Thoracic aorta (tissue), 2 donors: ENCODE measurements at regions not wholly inside any gene's neighbourhood (a gene's known extent, or its start where the extent isn't known, plus 50 kb on each side); places are given as distances from the start of the nearest gene placed in this dataset.

Experiments used
- ATAC-seq: fragments of 150-250 bp; one replicate; pipeline ENCODE4 v1.8.0; 2017; ENCODE audit warnings: low read depth; ENCODE audit not compliant: insufficient number of reproducible peaks, low FRiP score
- DNase-seq: peaks from one replicate; pipeline ENCODE4 v3.0.0-alpha.2; 2020; ENCODE audit warnings: low spot score
- H3K27ac ChIP-seq, 2 donors: fragments of 200-600 bp; sonication (generic); 1 replicate in 1 of 2; 2 replicates in 1 of 2; pipeline ENCODE4 v1.5.1; 2016; ENCODE audit warnings: mild to moderate bottlenecking in 2 of 2, moderate library complexity in 2 of 2
- H3K27me3 ChIP-seq: fragments of 200-600 bp; sonication (generic); replicated peaks from 2 replicates; pipeline ENCODE4 v1.6.0; 2016; ENCODE audit warnings: mild to moderate bottlenecking; ENCODE audit not compliant: insufficient read depth
- H3K36me3 ChIP-seq: fragments of 200-600 bp; sonication (generic); one replicate; pipeline ENCODE4 v1.5.1; 2016
- H3K4me1 ChIP-seq, 2 donors: fragments of 200-600 bp; sonication (generic); 1 replicate in 1 of 2; 2 replicates in 1 of 2; pipeline versions ENCODE4 v1.5.1 to v1.6.0; 2016; ENCODE audit warnings: low read depth in 2 of 2, mild to moderate bottlenecking in 1 of 2; ENCODE audit not compliant: control insufficient read depth in 1 of 2
- H3K4me3 ChIP-seq: fragments of 200-600 bp; sonication (generic); 2 replicates; pipeline ENCODE4 v1.5.1; 2016; ENCODE audit warnings: mild to moderate bottlenecking
- H3K9me3 ChIP-seq: fragments of 200-600 bp; sonication (generic); 2 replicates; pipeline ENCODE4 v1.5.1; 2016
- CTCF ChIP-seq: fragments of 200-600 bp; sonication (generic); IDR thresholded peaks from one replicate; pipeline ENCODE4 v1.5.1; 2019; ENCODE audit warnings: antibody characterized with exemption

- Histone ChIP-seq H3K27me3 (no peaks in the 10 kb centered on the region), H3K4me3 (no peak overlapping the region), H3K27ac (no peak overlapping the region), H3K4me1 (no peaks in the 10 kb centered on the region), H3K36me3 (no peaks in the 10 kb centered on the region), H3K9me3 (no peaks in the 10 kb centered on the region)
- ATAC-seq = no peak
- DNase-seq = no peak
- TF ChIP-seq CTCF = no peak
Observed at GRCh38 chr10:118449521-118449920, 107.4 kb upstream of the FAM204A start.

GRCh38 chr10:118448744-118449143, 106.6 kb upstream of the FAM204A start:
- Histone ChIP-seq H3K27ac (no peak overlapping the region), H3K4me3 (no peak overlapping the region), H3K4me1 (no peaks in the 10 kb centered on the region), H3K27me3 (no peaks in the 10 kb centered on the region), H3K36me3 (no peaks in the 10 kb centered on the region), H3K9me3 (no peaks in the 10 kb centered on the region)
- no peak for TF ChIP-seq CTCF
- no peak for DNase-seq
- no peak for ATAC-seq

GRCh38 chr10:118447478-118448270, 105.5 kb upstream of the FAM204A start:
- ATAC-seq (no peak), DNase-seq (no peak)
- no peak overlapping the region for H3K4me3 ChIP-seq

GRCh38 chr10:118445535-118445934, 103.4 kb upstream of the FAM204A start:
- Histone ChIP-seq H3K4me1 (no peaks in the 10 kb centered on the region), H3K27me3 (no peaks in the 10 kb centered on the region), H3K36me3 (no peaks in the 10 kb centered on the region), H3K27ac (no peak overlapping the region), H3K4me3 (no peak overlapping the region), H3K9me3 (no peaks in the 10 kb centered on the region)
- ATAC-seq (no peak), DNase-seq (no peak)
- TF ChIP-seq CTCF = no peak

More at GRCh38 chr10:118447478-118448270, 105.5 kb upstream of the FAM204A start:
- no peak for TF ChIP-seq CTCF
- Histone ChIP-seq H3K4me1 (no peaks in the 10 kb centered on the region), H3K36me3 (no peaks in the 10 kb centered on the region), H3K27ac (no peak overlapping the region), H3K9me3 (no peaks in the 10 kb centered on the region), H3K27me3 (no peaks in the 10 kb centered on the region)

- Histone ChIP-seq H3K36me3 (no peaks in the 10 kb centered on the region), H3K27ac (no peak overlapping the region), H3K4me1 (no peaks in the 10 kb centered on the region), H3K27me3 (no peaks in the 10 kb centered on the region), H3K9me3 (no peaks in the 10 kb centered on the region), H3K4me3 (no peak overlapping the region)
- ATAC-seq (no peak), DNase-seq (no peak)
- no peak for TF ChIP-seq CTCF
Observed at GRCh38 chr10:118444069-118444468, 101.9 kb upstream of the FAM204A start.
